Thyroid gland (tissue), 4 donors: ENCODE measurements at regions not wholly inside any gene's neighbourhood (a gene's known extent, or its start where the extent isn't known, plus 50 kb on each side); places are given as distances from the start of the nearest gene placed in this dataset.

Source experiments
- POLR2A ChIP-seq, 2 donors: fragments of 450-650 bp; IDR thresholded peaks; one replicate each; pipeline ENCODE4 v1.6.1; 2017; ENCODE audit warnings: antibody characterized with exemption in 2 of 2, mild to moderate bottlenecking in 2 of 2, moderate library complexity in 1 of 2
- TF ChIP-seq, protein P1 (sequence below), 6 experiments: fragments of 200-600 bp in 3 of 6; fragments of 450-650 bp in 3 of 6; sonication (generic) in 3 of 6; IDR thresholded peaks; one replicate each; pipeline ENCODE4 v1.5.1; 2016 to 2019; ENCODE audit warnings: antibody characterized with exemption in 6 of 6, mild to moderate bottlenecking in 2 of 6, inconsistent platforms in 1 of 6, moderate library complexity in 1 of 6

DNA sequence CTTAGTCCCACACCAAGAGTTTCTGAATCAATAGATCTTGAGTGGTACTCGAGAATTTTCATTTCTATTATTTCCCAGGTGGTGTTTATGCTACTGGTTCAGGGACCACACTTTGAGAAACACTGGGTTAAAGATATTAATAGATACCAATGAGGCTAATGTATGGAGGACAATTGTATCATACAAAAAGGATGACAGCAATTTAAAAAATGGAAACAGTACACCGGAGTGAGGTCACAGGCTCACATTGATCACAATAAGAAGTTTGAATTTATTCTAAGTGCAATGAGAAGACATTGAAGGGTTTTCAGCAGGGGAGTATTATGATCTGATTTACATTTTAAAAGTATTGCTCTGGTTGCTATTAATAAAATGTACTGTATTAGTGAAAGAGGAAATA is 488.3 kb downstream of the PCDH17 start:
- TF ChIP-seq POLR2A (IDR thresholded peaks at IDR 0.05): no peak
- TF ChIP-seq, protein P1, sequence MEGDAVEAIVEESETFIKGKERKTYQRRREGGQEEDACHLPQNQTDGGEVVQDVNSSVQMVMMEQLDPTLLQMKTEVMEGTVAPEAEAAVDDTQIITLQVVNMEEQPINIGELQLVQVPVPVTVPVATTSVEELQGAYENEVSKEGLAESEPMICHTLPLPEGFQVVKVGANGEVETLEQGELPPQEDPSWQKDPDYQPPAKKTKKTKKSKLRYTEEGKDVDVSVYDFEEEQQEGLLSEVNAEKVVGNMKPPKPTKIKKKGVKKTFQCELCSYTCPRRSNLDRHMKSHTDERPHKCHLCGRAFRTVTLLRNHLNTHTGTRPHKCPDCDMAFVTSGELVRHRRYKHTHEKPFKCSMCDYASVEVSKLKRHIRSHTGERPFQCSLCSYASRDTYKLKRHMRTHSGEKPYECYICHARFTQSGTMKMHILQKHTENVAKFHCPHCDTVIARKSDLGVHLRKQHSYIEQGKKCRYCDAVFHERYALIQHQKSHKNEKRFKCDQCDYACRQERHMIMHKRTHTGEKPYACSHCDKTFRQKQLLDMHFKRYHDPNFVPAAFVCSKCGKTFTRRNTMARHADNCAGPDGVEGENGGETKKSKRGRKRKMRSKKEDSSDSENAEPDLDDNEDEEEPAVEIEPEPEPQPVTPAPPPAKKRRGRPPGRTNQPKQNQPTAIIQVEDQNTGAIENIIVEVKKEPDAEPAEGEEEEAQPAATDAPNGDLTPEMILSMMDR (IDR thresholded peaks at IDR 0.05): no peak
